OCI-LY3 (cell line): ENCODE measurements at regions not wholly inside any gene's neighbourhood (a gene's known extent, or its start where the extent isn't known, plus 50 kb on each side); places are given as distances from the start of the nearest gene placed in this dataset.

ENCODE experiments used
- H2AFZ ChIP-seq: fragments of 200-600, 300-600 bp; shearing (Covaris generic); 2 replicates; pipeline ENCODE4 v1.6.0; 2014; ENCODE audit warnings: antibody characterized with exemption, low read depth, low read length
- H3K27ac ChIP-seq: fragments of 200-600, 300-600 bp; sonication (generic); 2 replicates; pipeline ENCODE4 v1.5.1; 2014; ENCODE audit warnings: mild to moderate bottlenecking, low read length, moderate library complexity, mixed read lengths
- H3K27me3 ChIP-seq: fragments of 200-600, 300-600 bp; sonication (generic); 2 replicates; pipeline ENCODE4 v1.6.1; 2014; ENCODE audit warnings: low read depth, low read length, mixed read lengths
- H3K36me3 ChIP-seq: fragments of 200-600, 300-600 bp; sonication (generic); replicated peaks from 2 replicates; pipeline ENCODE3; 2014; ENCODE audit warnings: low read depth, low read length, mixed read lengths
- H3K4me1 ChIP-seq: fragments of 300-600, 200-600 bp; sonication (generic); 2 replicates; pipeline ENCODE4 v1.6.1; 2014; ENCODE audit warnings: low read length, mixed read lengths
- H3K4me2 ChIP-seq: fragments of 200-600, 300-600 bp; sonication (generic); 2 replicates; pipeline ENCODE4 v1.6.1; 2014; ENCODE audit warnings: low read length, mixed read lengths
- H3K4me3 ChIP-seq: fragments of 300-600, 200-600 bp; sonication (generic); 2 replicates; pipeline ENCODE4 v1.5.1; 2014; ENCODE audit warnings: antibody characterized with exemption, mild to moderate bottlenecking, low read length, moderate library complexity
- H3K79me2 ChIP-seq: fragments of 300-600, 200-600 bp; shearing (Covaris generic); 2 replicates; pipeline ENCODE4 v1.6.1; 2014; ENCODE audit warnings: mild to moderate bottlenecking, low read length, mixed read lengths
- H3K9ac ChIP-seq: fragments of 300-600, 200-600 bp; shearing (Covaris generic); 2 replicates; pipeline ENCODE4 v1.6.0; 2014; ENCODE audit warnings: mild to moderate bottlenecking, low read length, moderate library complexity
- H3K9me3 ChIP-seq: fragments of 200-600, 300-600 bp; shearing (Covaris generic); 2 replicates; pipeline ENCODE4 v1.6.1; 2014; ENCODE audit warnings: low read length, mixed read lengths; ENCODE audit not compliant: insufficient read depth
- H4K20me1 ChIP-seq: fragments of 200-600, 300-600 bp; sonication (generic); 2 replicates; pipeline ENCODE4 v1.6.1; 2016; ENCODE audit warnings: low read length, mixed read lengths; ENCODE audit not compliant: insufficient read depth
- CTCF ChIP-seq: fragments of 200-600, 300-600 bp; sonication (generic); IDR thresholded peaks from 2 replicates; pipeline ENCODE4 v1.5.1; 2014; ENCODE audit warnings: antibody characterized with exemption, low read length, low read depth
- EZH2phosphoT487 ChIP-seq: fragments of 200-600 bp; shearing (Covaris generic); IDR thresholded peaks from 2 replicates; pipeline ENCODE4 v1.6.1; 2018; ENCODE audit warnings: antibody characterized with exemption, mixed run types, low read depth

GRCh38 chr4:184536065-184536880 lies 61.9 kb upstream of the IRF2 start:
- Histone ChIP-seq H3K4me3 (peak overlapping the region; percentile 90), H3K36me3 (no peaks in the 10 kb centered on the region), H3K4me1 (peaks cover 23% of the 10 kb centered on the region), H3K9ac (peak overlapping the region; percentile 94), H3K27ac (no peak overlapping the region), H3K9me3 (no peaks in the 10 kb centered on the region), H2AFZ (no peak overlapping the region), H4K20me1 (no peaks in the 10 kb centered on the region), H3K79me2 (peaks cover 6% of the 10 kb centered on the region; the same call in 1 of the 2 replicates), H3K4me2 (peak overlapping the region; percentile 86), H3K27me3 (no peaks in the 10 kb centered on the region)
- TF ChIP-seq EZH2phosphoT487 = no peak
- TF ChIP-seq CTCF = no peak

DNA sequence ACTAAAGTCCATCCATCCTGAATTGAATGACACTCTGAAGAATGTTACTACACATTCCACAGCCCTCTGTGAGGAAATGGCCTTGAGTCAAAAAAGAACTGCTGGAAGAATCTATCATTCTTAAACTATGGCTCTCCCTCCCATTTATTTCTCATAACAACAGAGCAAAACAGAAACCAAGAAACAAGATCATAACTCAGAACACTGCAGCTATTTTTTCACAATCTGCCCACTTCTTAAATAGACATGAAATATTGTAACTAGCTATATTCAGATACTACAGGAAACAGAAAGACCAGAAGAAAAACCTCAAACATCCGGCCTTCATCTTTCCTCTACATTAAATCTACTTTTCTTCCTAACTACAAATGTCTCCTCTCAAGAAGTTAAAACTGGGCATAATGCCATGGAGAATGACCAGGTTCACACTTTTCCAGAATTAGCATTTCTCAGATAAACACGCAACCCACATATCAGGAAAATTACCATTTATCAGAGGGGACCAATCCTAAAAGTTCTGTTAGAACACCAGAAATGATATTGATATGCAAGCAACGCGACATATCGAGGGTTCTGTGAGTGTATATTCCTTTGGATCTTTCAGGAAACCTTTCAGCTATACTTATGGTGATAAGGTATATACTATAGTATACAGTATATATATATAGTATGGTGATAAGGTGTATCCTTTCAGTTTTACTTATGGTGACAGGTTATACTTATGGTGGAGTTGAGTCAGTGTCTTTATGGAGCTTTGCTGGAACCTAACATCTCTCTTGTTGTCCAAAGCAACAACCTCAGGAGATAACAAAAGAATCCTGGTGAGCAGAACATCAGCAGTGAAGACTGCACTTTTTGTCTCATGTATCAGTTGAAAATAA lies 60.4 kb upstream of the IRF2 start:
- no peaks in the 10 kb centered on the region for H3K36me3 ChIP-seq
- TF ChIP-seq EZH2phosphoT487 = no peak
- TF ChIP-seq CTCF = no peak
- H3K9ac ChIP-seq = peak overlapping the region; percentile 10; the same call in 1 of the 2 replicates
- H3K27me3 ChIP-seq = no peaks in the 10 kb centered on the region
- peak overlapping the region; percentile 40 for H3K4me2 ChIP-seq
- no peak overlapping the region for H3K4me3 ChIP-seq
- H4K20me1 ChIP-seq = no peaks in the 10 kb centered on the region
- H3K27ac ChIP-seq = no peak overlapping the region; the same call in none of the 2 replicates
- no peak overlapping the region for H2AFZ ChIP-seq
- H3K9me3 ChIP-seq = no peaks in the 10 kb centered on the region
- H3K4me1 ChIP-seq = peaks cover 19% of the 10 kb centered on the region
- H3K79me2 ChIP-seq = peaks cover 6% of the 10 kb centered on the region; the same call in 1 of the 2 replicates

DNA sequence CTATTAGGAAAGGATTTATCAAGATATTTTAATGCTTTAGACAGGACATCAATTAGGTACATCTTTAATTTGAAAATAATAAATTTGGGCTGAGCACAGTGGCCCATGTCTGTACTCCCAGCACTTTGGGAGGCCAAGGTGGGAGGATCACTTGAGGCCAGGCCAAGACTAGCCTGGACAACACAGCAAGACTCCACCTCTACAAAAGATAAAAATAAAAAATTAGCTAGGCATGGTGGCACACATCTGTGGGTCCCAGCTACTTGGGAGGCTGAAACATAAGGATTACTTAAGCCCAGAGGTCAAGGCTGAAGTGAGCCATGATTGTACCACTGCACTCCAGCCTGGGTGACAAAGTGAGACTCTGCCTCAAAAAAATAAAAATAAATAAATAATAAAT lies 59.6 kb upstream of the IRF2 start:
- no peaks in the 10 kb centered on the region for H3K36me3 ChIP-seq
- no peak overlapping the region for H3K4me2 ChIP-seq

More for the DNA sequence above, 59.6 kb upstream of the IRF2 start:
- no peak overlapping the region for H3K4me3 ChIP-seq
- no peak overlapping the region for H2AFZ ChIP-seq
- peaks cover 6% of the 10 kb centered on the region; the same call in 1 of the 2 replicates for H3K79me2 ChIP-seq
- no peaks in the 10 kb centered on the region for H4K20me1 ChIP-seq
- H3K27ac ChIP-seq = no peak overlapping the region
- no peak overlapping the region for H3K9ac ChIP-seq
- no peak for TF ChIP-seq CTCF
- TF ChIP-seq EZH2phosphoT487 = no peak
- peaks cover 19% of the 10 kb centered on the region for H3K4me1 ChIP-seq
- no peaks in the 10 kb centered on the region for H3K27me3 ChIP-seq
- no peaks in the 10 kb centered on the region for H3K9me3 ChIP-seq
